ENCODE measurements at regions not wholly inside any gene's neighbourhood (a gene's known extent, or its start where the extent isn't known, plus 50 kb on each side); places are given as distances from the start of the nearest gene placed in this dataset.
"Not testable (repeated sequence)": the region's sequence is repeated elsewhere in the genome, so short reads cannot be mapped to it uniquely, and the experiment has no call there.

DNA sequence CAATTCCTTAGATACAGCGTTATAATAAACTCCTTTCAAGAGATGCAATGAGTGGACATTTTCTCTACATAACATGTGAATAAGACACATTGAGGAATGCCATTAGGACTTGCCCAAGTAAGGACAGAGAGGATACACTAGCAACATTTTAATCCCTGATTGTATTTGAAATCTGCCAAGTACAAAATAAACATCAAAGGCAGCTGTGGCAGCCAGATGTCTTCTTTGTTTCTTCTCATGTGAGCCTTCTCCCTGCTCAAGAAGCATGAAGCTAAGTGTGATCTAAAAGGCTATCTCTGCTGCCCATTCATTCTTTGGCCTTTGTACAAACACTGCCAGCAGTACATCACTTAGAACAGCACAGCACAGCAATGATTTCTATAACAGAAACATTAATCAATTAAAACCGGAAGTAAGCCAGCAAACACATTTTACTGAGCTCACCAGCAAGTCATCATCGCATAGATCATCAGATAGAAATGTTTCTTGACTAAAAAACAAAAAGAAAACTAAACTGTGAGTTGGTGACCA, 364.0 kb downstream of the CNTN6 start:
- no peak for DNase-seq (ENCODE audit: low spot score)

DNA sequence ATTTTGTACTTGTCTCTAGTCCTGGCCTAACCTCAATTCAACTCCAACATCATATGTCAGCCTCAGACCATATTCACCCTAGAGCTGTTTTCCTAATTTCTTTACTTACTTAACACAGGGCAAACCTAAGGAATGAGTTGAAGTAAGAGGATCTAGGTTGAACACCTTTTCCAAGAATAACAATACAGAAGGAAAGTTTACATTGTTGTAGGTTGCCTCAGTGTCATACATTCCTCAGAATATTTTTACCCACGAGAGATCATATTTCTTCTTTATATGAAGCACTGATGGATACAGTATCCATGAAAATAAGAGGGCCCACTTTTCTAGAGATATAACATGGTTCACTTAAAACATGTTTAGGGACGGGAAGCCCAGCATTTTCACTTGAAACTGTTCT, 369.5 kb downstream of the CNTN6 start:
- DNase-seq (ENCODE audit: low spot score) = no peak

DNA sequence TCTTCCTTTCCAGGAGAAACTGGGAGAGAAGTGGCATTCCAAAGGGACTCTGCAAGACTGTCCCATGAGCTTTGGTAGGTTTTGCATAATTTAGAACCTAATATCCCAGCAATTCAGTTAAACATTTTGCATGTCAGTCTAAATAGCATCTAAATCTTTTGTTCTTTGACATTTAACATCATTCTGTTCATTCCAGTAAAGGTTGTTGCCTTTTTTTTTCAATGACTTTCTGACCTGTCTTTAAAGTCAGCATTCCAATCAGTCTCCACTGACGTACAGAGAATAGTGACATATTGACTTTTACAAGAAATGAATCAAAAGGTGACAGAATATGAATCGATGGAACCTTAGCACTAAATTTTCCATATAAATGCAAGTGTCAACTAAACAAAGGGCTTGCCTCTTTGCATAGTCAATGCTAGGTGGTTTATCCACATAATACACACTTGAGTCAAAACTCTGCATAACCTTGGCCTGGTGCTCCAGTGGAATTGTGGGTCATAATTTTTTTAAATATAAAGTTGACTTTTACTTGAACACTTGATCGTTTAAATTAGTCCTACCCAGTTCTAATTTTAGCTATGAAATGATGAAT, 370.1 kb downstream of the CNTN6 start:
- no peak for DNase-seq (ENCODE audit: low spot score)

DNA sequence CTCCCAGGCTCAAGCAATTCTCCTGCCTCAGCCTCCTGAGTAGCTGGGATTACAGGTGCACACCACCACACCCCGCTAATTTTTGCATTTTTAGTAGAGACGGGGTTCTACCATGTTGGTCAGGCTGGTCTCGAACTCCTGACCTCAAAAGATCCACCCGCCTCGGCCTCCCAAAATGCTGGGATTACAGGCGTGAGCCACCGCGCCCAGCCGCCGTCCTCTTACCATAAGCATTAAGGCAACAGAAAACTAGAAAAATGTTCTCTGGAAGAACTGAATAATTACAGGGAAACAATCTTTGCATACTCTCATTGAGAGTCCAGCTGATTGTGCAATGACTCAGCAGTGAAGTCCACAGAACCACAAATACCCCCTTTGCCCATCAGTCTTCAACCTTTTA, 372.3 kb downstream of the CNTN6 start:
- DNase-seq (ENCODE audit: low spot score) = not testable (repeated sequence)

DNA sequence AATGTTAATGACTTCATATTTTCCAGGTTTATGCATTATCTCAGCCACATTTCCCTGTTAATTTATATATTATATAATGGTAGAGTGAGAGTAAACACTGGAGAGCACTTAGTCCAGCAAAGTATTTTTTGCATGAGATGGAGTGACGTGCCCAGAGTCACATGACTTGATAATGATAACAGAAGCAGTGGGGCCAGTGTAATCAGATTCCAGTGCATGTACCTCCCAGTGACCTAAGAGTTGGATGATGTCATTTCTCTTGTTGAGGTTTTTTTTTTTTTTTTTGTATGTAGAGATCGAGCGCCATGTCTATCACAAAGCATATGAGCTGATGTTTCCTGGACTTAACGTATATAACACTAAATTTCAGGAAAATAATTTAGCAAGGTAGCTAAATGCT, 375.3 kb downstream of the CNTN6 start:
- DNase-seq (ENCODE audit: low spot score) = no peak

DNA sequence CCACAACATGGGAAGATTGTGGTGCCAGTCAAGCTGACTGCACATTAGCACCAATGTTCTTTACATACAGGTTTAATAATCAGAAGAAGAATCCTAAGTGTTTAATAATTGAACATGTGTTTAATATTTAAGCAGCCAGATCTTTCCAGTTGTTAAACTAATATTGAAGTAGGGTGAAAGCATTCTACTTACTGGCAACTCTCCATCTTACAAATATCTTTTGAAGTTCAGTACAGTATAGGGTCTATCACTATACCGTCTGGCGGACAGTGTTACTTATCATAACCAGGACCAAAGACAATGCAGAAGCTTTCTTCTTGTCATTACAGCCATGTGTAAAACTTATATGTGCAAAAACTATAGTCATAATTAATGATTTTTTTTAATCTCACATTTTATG, 376.4 kb downstream of the CNTN6 start:
- DNase-seq (ENCODE audit: low spot score) = no peak

DNA sequence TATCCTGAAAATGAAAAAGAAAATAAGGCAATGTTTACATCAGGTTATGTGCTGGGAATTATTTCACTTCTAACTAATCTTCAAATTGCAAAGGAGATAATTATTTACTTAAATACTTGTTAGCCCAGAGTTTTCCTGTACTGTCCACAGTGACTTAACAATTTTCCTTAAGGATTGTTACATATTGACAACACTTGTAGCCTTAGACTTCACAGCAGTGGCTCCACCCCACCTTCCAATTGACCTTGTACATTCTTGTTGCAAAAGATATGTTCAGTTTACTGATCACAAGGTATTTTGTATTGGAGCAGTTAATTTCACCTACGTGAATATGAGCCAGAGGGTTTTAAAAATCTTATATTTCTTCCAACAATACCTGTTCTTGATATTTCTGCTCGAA, 376.9 kb downstream of the CNTN6 start:
- no peak for DNase-seq (ENCODE audit: low spot score)

DNA sequence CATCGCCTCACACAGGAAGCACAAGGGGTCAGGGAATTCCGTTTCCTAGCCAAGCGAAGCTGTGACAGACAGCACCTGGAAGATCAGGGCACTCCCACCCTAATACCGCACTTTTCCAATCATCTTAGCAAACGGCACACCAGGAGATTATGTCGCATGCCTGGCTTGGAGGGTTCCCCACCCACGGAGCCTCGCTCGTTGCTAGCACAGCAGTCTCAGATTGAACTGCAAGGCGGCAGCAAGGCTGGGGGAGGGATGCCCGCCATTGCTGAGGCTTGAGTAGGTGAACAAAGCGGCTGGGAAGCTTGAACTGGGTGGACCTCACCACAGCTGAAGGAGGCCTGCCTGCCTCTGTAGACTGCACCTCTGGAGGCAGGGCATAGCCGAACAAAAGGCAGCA, 384.8 kb downstream of the CNTN6 start:
- no peak for DNase-seq (ENCODE audit: low spot score)

DNA sequence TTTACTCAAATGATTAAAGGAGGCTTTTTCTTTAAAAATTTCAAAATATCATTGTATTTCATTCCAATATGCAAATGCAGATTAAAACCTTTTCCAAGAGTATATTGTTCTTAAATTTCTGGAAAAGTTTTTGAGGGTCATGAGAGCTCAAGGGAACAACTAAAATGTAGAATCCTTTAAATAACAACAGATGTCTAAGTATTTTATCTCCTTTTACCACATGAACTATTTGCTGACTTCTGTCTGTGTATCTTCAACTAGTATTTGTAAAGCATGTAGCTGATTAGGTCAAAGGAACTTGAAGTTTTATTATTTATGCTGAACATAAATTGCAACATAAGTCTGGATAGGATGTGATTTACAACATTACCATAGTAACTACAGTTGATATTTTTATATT, 402.6 kb downstream of the CNTN6 start:
- no peak for DNase-seq (ENCODE audit: low spot score)

DNA sequence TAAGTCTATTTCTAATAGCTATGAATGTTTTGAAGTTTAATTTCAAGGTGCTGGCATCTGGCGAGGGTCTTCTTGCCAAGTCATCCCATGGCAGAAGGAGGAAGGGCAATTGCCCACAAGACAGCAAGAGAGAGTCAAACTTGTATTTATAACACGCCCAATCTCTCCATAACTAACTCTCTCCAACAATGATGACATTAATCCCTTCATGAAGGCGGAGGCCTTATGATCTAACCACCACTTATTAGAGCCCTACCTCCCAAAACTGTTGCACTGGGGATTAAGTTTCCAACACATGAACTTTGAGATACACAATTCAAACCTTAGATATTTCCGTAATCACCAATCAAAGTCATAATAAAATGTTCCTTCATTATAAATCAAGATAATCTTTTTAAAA, 406.9 kb downstream of the CNTN6 start:
- no peak for DNase-seq (ENCODE audit: low spot score)

DNA sequence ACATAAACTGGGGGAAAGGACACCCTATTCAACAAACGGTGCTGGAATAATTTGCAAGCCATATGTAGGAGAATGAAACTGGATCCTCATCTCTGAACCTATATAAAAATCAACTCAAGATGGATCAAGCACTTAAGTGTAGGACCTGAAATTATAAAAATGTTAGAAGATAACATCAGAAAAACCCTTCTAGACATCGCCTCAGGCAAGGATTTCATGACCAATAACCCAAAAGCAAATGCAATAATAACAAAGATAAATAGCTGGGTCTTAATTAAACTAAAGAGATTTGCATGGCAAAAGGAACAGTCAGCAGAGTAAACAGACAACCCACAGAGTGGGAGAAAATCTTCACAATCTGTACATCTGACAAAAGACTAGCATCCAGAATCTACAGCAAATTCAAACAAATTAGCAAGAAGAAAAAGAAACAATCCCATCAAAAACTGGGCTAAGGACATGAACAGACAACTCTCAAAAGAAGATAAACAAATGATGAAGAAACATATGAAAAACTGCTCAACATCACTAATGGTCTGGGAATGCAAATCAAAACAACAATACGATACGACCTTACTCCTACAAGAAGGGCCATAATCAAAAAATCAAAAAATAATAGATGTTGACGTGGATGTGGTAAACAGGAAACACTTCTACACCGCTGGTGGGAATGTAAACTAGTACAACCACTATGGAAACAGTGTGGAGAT, 408.7 kb downstream of the CNTN6 start:
- no peak for DNase-seq (ENCODE audit: low spot score)

DNA sequence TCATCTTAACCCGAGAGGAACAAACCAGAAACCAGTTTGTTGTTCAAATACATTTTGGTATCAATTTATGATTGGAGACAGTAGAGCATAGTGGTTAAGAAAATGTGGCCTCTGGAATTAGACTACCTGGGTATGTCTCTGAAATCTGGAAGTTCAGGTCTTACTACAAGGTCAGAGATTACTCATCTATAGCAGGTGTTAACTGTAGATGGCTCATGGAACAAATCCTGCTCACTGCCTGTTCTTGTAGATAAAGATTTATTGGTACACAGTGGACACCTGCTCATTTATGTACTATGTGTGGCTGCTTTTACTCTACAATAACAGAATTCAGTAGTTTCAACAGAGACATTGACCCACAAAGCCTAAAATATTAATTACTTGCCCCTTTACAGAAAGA, 413.3 kb downstream of the CNTN6 start:
- no peak for DNase-seq (ENCODE audit: low spot score)

DNA sequence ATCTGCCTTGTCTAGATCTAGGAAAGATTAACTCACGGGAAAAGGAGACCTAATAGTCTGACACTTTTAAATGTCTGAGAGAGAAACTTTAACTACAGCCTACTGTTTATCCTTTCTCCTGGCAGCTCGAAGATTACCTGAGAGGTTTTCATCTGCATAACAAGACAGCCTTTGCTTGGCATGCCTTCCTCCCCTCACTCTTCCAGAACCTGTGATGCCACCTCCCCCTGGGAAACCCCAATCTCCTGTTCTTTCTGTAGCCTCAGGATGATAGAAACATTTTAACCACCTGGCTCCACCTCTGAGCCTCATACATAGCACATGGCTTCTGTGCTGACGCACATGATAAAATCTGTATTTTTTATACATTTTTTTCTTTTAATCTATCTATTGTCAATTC, 420.8 kb downstream of the CNTN6 start:
- no peak for DNase-seq (ENCODE audit: low spot score)

DNA sequence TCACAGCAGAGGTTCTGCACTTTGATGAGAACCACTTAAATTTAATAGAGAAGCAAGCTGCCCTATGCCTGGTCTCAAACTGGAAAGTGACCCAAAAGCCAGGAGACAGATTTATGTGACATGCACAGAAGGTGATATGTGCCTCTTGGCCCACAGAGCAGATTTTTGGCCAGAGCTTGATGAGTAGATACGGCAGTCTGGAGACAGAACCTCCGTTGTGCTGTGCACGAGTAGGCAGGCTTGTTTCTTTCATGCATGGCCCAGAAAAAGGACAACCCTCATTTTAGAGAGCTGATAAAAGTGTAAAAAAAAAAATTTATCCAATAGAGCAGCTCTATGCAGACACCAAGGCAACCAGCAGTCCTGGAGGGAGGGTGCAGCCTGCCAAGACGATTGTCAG, 423.1 kb downstream of the CNTN6 start:
- peak; percentile 97 for DNase-seq (ENCODE audit: low spot score)

DNA sequence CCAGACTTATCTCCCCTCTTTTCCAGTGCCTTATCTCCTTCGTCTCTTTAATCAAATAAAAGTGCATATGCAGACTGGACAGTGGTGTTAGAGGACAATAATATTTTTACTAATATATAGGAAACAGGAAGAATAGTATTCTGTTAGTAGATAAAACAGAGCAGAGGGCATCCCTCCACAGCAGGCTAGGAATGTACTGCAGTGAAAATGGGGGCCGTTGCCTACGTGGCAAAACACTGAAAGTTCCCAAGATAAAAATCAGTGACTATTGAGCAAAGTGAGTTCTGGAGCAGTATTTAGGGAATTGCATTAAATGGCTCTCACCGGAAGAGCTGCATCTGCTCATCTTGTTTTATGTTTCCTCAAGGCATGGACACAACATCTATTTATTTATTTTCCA, 435.0 kb downstream of the CNTN6 start:
- DNase-seq (ENCODE audit: low spot score) = no peak

DNA sequence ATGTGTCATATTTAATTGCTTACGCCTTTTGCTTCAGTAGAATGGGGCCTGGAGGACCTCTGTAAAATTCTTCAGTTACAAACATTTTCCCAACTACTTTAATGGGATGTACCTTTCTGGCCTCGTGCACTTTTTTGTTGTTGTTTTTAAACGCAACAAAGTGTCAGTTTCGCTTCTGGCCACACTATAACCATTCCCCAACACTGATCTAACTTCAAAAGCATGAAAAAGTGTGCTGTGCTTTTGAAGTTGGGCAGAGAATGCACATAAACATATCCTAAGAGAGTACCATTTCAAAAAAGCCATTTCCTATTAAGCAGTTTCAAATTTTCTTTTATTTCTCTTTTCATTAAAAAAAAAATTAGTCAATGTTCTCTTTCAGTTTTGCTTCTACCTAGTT, 435.8 kb downstream of the CNTN6 start:
- DNase-seq (ENCODE audit: low spot score) = no peak

DNA sequence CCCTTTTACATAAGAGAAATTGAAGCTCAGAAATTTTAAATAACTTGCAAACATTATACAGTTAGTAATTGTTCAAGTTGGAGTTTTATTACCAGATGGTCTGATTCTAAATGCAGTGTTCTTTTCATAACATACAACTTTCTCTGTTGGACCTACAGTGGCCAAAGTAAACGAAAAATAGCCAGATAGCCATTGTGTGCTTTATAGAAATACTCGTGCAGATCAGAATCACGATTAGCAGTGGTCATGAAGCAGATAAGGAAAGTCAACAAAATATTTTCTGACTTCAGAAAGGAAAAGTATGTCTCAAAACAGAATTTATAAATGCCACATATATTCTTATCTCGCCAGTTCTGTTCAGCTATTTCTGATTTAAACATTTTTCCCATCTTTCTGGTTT, 436.9 kb downstream of the CNTN6 start:
- DNase-seq (ENCODE audit: low spot score) = no peak

DNA sequence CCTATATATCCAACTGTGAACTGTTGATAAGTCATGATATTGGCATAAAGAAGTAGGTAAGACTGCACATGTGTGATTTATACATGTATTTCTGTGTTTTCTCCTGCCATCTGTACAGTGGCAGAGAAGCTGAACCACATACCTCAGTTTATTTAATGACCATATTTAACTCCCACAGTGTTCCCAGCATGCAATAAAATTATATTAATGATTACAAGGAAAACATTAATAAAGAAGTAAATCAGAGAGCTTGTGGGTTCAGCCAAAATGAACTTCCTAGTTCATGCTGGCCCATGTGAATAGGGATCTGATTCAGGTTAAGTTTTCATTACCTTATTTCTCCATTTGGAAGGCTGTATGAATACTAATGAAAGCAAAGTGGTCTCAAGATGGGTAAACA, 439.2 kb downstream of the CNTN6 start:
- DNase-seq (ENCODE audit: low spot score) = no peak

DNA sequence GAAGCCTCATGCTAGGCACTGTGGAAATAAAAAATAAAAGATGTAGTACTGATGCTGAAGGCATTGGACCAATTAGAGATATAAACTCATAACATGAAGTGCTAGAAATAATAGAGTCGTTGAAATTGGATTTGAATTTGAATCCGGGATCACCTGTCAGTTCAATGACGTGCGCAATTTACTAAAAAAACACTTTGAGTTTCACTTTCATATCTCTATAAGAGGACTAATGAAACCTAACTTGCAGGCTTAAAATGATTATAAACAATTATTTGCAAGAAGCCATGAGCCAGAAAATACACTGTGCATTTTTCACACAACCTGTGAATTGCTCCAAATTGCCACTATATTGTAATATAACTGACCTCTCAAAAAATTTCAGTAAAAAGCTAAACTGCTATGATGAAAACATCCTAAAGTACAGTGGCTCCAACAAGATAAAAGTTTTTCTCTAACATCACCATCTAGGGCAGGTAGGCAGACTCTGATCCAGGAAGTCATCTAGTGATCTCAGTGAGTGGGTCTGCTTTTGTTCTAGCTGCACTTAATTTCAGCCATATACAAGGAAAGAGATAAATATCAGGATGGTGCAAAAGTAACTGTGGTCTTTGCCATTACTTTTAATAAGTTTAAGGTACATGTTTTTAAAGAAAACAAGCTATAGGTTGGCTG, 440.2 kb downstream of the CNTN6 start:
- DNase-seq (ENCODE audit: low spot score) = no peak

DNA sequence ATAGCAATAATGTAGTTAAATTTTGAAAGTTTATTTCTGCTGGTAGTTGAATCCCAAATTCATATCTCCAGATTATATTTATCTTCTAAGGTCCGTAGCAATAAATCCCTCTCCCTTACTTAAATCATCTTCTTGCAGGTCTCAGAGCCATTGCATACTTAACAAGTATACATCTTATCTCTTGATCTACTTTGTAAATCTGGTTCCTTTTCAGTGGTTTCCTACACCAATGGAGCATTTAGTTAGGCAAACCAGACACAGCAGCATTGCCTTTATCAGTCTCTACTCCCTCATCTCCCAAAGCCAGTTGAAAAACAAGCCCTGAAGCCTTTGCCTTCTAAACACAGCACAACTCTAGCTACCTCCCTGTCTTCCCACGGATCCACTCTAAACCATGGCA, 440.9 kb downstream of the CNTN6 start:
- DNase-seq (ENCODE audit: low spot score) = no peak

DNA sequence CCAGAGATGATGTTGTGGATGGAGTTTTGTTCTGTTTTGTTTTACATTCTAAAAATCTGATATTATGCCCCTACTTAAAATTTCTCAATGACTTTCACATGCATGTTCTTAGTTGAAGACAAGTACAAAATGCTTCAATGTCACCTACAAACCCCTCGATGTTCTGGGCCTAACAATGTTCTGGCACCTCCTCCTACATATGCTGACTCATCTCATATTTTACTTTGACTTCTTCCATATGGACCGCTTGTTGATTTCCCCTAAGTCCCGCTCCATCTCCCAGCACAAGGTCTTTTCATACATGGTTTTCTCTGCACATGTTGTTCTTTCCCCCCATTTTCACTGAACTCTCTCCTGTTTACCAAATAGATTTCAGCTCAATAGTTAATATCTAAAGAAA, 441.4 kb downstream of the CNTN6 start:
- no peak for DNase-seq (ENCODE audit: low spot score)

DNA sequence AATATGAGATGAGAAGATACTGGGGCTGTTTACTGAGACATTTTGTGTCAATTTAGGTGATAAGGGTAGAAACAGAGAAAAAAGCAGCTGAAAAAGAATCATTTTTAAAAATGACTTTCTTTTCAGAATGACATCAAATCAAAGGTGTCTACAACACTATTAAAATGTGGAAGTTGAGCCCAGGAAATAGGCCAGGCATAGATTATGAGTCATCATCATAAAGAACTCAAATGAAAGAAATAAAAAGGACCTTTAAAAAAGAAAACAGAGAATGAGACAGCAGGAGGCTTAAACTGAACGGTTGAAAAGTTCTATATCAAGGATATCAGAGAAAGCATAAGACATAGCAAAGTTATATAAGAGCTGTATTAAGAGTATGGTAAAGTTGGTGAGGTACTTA, 442.5 kb downstream of the CNTN6 start:
- DNase-seq (ENCODE audit: low spot score) = no peak

DNA sequence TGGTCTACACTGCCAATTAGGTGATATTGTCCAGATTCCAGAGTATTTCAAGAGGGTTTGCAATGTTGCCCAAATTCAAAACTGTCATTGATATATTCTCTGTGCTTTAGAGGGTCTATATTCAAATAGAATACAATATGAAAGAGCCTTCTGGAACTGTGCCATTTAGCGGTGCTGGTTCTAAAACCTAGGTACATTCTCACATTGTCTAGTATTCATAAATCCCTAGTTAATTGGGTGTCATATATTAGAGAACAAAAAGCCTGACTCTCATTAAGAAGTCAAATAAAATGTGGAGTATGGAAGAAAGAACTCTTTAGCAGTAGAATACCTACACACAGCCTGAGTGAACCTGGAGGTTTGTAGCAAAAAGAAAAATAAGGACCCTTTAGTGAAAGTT, 447.9 kb downstream of the CNTN6 start:
- no peak for DNase-seq (ENCODE audit: low spot score)

DNA sequence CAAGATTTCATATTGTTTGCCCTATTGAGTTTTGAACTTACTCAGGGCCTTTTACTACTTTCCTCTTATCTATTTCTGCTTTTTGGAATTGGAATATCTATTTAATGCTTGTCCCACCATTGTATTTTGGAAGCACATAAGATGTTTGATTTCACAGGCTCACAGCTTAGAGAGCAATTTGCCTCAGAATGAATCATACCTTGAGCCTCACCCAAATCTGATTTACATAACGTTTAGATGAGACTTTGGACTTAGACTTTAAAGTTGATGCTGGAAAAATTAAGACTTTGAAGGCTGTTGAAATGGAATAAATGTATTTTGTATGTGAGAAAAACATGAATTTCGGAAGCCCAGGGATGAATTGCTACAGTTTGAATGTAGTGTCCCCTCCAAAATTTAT, 458.9 kb downstream of the CNTN6 start:
- DNase-seq (ENCODE audit: low spot score) = no peak
